ENCODE measurements at regions not wholly inside any gene's neighbourhood (a gene's known extent, or its start where the extent isn't known, plus 50 kb on each side); places are given as distances from the start of the nearest gene placed in this dataset.

DNA sequence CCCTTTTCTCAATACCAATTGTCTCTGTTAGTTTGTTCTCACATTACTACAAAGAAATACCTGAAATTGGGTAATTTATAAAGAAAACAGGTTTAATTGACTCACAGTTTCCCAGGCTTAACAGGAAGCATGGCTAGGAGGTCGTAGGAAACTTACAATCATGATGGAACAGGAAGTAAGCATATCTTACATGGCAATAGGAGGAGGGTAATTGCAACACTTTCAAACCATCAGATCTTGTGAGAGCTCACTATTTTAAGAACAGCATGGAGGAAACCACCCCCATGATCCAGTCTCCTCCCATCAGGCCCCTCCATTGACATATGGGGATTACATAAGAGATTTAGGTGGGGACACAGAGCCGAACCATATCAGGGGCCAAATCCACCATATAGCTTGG is 1210.1 kb upstream of the SPRY2 start:
- TF ChIP-seq, protein P1, sequence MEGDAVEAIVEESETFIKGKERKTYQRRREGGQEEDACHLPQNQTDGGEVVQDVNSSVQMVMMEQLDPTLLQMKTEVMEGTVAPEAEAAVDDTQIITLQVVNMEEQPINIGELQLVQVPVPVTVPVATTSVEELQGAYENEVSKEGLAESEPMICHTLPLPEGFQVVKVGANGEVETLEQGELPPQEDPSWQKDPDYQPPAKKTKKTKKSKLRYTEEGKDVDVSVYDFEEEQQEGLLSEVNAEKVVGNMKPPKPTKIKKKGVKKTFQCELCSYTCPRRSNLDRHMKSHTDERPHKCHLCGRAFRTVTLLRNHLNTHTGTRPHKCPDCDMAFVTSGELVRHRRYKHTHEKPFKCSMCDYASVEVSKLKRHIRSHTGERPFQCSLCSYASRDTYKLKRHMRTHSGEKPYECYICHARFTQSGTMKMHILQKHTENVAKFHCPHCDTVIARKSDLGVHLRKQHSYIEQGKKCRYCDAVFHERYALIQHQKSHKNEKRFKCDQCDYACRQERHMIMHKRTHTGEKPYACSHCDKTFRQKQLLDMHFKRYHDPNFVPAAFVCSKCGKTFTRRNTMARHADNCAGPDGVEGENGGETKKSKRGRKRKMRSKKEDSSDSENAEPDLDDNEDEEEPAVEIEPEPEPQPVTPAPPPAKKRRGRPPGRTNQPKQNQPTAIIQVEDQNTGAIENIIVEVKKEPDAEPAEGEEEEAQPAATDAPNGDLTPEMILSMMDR (IDR thresholded peaks at IDR 0.05; ENCODE audit: poor library complexity, severe bottlenecking): no peak
- TF ChIP-seq POLR2AphosphoS5 (IDR thresholded peaks at IDR 0.05): no peak
- no peak for TF ChIP-seq MXI1 (conservative IDR thresholded peaks at IDR 0.05; ENCODE audit: poor library complexity, severe bottlenecking)
- no peak for TF ChIP-seq SMC3 (conservative IDR thresholded peaks at IDR 0.05; ENCODE audit: poor library complexity)
- TF ChIP-seq RAD21 (conservative IDR thresholded peaks at IDR 0.05): no peak
